CD8-positive, alpha-beta memory T cell (primary cell): ENCODE measurements at regions not wholly inside any gene's neighbourhood (a gene's known extent, or its start where the extent isn't known, plus 50 kb on each side); places are given as distances from the start of the nearest gene placed in this dataset.
A peak's percentile ranks its signal among the peaks of the same experiment; 100 is the strongest.

Experiments
- CTCF ChIA-PET: fragments of 350-600 bp; sonication (Branson Sonifier 250); formaldehyde crosslinking; loops from one replicate; lab custom pipeline; 2021; ENCODE audit warnings: antibody characterized with exemption; lab: Charles Lee
- POLR2A ChIA-PET: fragments of 350-600 bp; sonication (Branson Sonifier 250); formaldehyde crosslinking; loops from one replicate; lab custom pipeline; 2021; ENCODE audit warnings: antibody characterized with exemption; lab: Charles Lee
- DNase-seq, 5 donors: peaks; one replicate each; pipeline versions ENCODE4 v3.0.0 to v3.0.0-alpha.2; 2020 to 2022; ENCODE audit warnings: mixed read lengths in 1 of 5
- H3K27ac ChIP-seq: one replicate; pipeline ENCODE4 v1.7.0; 2013; ENCODE audit warnings: low read depth, mild to moderate bottlenecking, low read length, moderate library complexity
- H3K27me3 ChIP-seq: 2 replicates; pipeline ENCODE4 v1.7.0; 2013; ENCODE audit warnings: low read length, mild to moderate bottlenecking; ENCODE audit not compliant: insufficient read depth, poor library complexity, severe bottlenecking
- H3K36me3 ChIP-seq: 2 replicates; pipeline ENCODE4 v1.7.0; 2013; ENCODE audit warnings: mild to moderate bottlenecking, low read length, moderate library complexity; ENCODE audit not compliant: insufficient read depth
- H3K4me1 ChIP-seq: 2 replicates; pipeline ENCODE4 v1.7.0; 2013; ENCODE audit warnings: mild to moderate bottlenecking, low read length, moderate library complexity; ENCODE audit not compliant: insufficient read depth
- H3K4me3 ChIP-seq: 2 replicates; pipeline ENCODE4 v1.7.0; 2013; ENCODE audit warnings: mild to moderate bottlenecking, low read length
- H3K9me3 ChIP-seq: 2 replicates; pipeline ENCODE4 v1.7.0; 2013; ENCODE audit warnings: mild to moderate bottlenecking, low read length
- H3K27ac Mint-ChIP-seq, 8 donors: one replicate each; pipeline ENCODE4 v1.8.0; 2020 to 2021; ENCODE audit warnings: mixed read lengths in 8 of 8, mild to moderate bottlenecking in 6 of 8, inconsistent platforms in 3 of 8, moderate library complexity in 3 of 8
- H3K27me3 Mint-ChIP-seq, 2 donors: one replicate each; pipeline ENCODE4 v1.8.0; 2020 to 2021; ENCODE audit warnings: mixed read lengths in 2 of 2, mild to moderate bottlenecking in 1 of 2, moderate library complexity in 1 of 2
- H3K36me3 Mint-ChIP-seq, 3 donors: one replicate each; pipeline ENCODE4 v1.8.0; 2020 to 2021; ENCODE audit warnings: mixed read lengths in 3 of 3, inconsistent platforms in 1 of 3, mild to moderate bottlenecking in 1 of 3
- H3K4me1 Mint-ChIP-seq, 3 donors: one replicate each; pipeline ENCODE4 v1.8.0; 2020 to 2021; ENCODE audit warnings: mixed read lengths in 3 of 3, inconsistent platforms in 1 of 3, mild to moderate bottlenecking in 1 of 3
- H3K4me3 Mint-ChIP-seq, 7 donors: one replicate each; pipeline ENCODE4 v1.8.0; 2020 to 2021; ENCODE audit warnings: mixed read lengths in 7 of 7, mild to moderate bottlenecking in 6 of 7, moderate library complexity in 4 of 7, inconsistent platforms in 2 of 7
- H3K9me3 Mint-ChIP-seq, 5 donors: one replicate each; pipeline ENCODE4 v1.8.0; 2020 to 2022; ENCODE audit warnings: mixed read lengths in 5 of 5, mild to moderate bottlenecking in 3 of 5, moderate library complexity in 2 of 5, inconsistent platforms in 1 of 5

- Histone ChIP-seq H3K9me3 (no peaks in the 10 kb centered on the region), H3K4me3 (no peak overlapping the region), H3K4me1 (no peaks in the 10 kb centered on the region), H3K36me3 (no peaks in the 10 kb centered on the region), H3K27me3 (no peaks in the 10 kb centered on the region), H3K27ac (no peak overlapping the region)
- peaks cover 0 to 1% (median 0%) of the 10 kb centered on the region in 5 donors for H3K9me3 Mint-ChIP-seq
- no peak for DNase-seq
- H3K4me1 Mint-ChIP-seq, result no peaks in the 10 kb centered on the region
- no peak overlapping the region for H3K27ac Mint-ChIP-seq
- no peak overlapping the region for H3K4me3 Mint-ChIP-seq
- H3K27me3 Mint-ChIP-seq, result peaks cover 1 to 30% of the 10 kb centered on the region in 2 donors
- CTCF ChIA-PET, result no interaction called here
- no peaks in the 10 kb centered on the region for H3K36me3 Mint-ChIP-seq
- POLR2A ChIA-PET, result no interaction called here
These were observed 452.9 kb downstream of the MATN1 start for GRCh38 chr1:30270461-30270860.

GRCh38 chr1:30268923-30269666 is 454.3 kb downstream of the MATN1 start:
- Mint-ChIP-seq H3K4me1 (no peaks in the 10 kb centered on the region), H3K36me3 (no peaks in the 10 kb centered on the region), H3K9me3 (peaks cover 0 to 1% (median 0%) of the 10 kb centered on the region in 5 donors), H3K27ac (peak overlapping the region in 1 of 8 donors; percentile 36), H3K27me3 (peaks cover 9 to 32% of the 10 kb centered on the region in 2 donors), H3K4me3 (no peak overlapping the region)
- Histone ChIP-seq H3K4me1 (no peaks in the 10 kb centered on the region), H3K27me3 (no peaks in the 10 kb centered on the region), H3K4me3 (no peak overlapping the region), H3K36me3 (no peaks in the 10 kb centered on the region), H3K27ac (no peak overlapping the region), H3K9me3 (no peaks in the 10 kb centered on the region)
- POLR2A ChIA-PET, result no interaction called here
- CTCF ChIA-PET, result no interaction called here
- DNase-seq, result no peak

- no peak overlapping the region for H3K27ac ChIP-seq
- Mint-ChIP-seq H3K27ac (peak overlapping the region in 1 of 8 donors; percentile 74), H3K4me1 (no peaks in the 10 kb centered on the region), H3K4me3 (peak overlapping the region in 1 of 7 donors; percentile 36), H3K9me3 (peaks cover 0 to 1% (median 0%) of the 10 kb centered on the region in 5 donors), H3K36me3 (no peaks in the 10 kb centered on the region), H3K27me3 (peaks cover 11 to 34% of the 10 kb centered on the region in 2 donors)
- H3K4me3 ChIP-seq, result no peak overlapping the region
- ChIA-PET CTCF (no interaction called here), POLR2A (no interaction called here)
- no peaks in the 10 kb centered on the region for H3K27me3 ChIP-seq
- no peak for DNase-seq
- H3K36me3 ChIP-seq, result no peaks in the 10 kb centered on the region
- no peaks in the 10 kb centered on the region for H3K4me1 ChIP-seq
- H3K9me3 ChIP-seq, result no peaks in the 10 kb centered on the region
These were observed 455.5 kb downstream of the MATN1 start for GRCh38 chr1:30267856-30268255.

- Histone ChIP-seq H3K27ac (no peak overlapping the region), H3K27me3 (no peaks in the 10 kb centered on the region), H3K9me3 (no peaks in the 10 kb centered on the region), H3K4me1 (no peaks in the 10 kb centered on the region), H3K4me3 (no peak overlapping the region), H3K36me3 (no peaks in the 10 kb centered on the region)
- H3K4me1 Mint-ChIP-seq, result no peaks in the 10 kb centered on the region
- H3K27me3 Mint-ChIP-seq, result peaks cover 11 to 30% of the 10 kb centered on the region in 2 donors
- peak overlapping the region in 2 of 8 donors; percentile 40 to 47 for H3K27ac Mint-ChIP-seq
- H3K36me3 Mint-ChIP-seq, result no peaks in the 10 kb centered on the region
- no peak for DNase-seq
- peaks cover 0 to 1% (median 0%) of the 10 kb centered on the region in 5 donors for H3K9me3 Mint-ChIP-seq
- ChIA-PET CTCF (no interaction called here), POLR2A (no interaction called here)
- no peak overlapping the region for H3K4me3 Mint-ChIP-seq
These were observed 456.3 kb downstream of the MATN1 start for GRCh38 chr1:30267046-30267445.

GRCh38 chr1:30265127-30266070 is 458.0 kb downstream of the MATN1 start:
- H3K9me3 Mint-ChIP-seq, result peaks cover 0 to 1% (median 0%) of the 10 kb centered on the region in 5 donors
- no peak for DNase-seq

GRCh38 chr1:30264672-30265025 is 458.7 kb downstream of the MATN1 start:
- Histone ChIP-seq H3K27me3 (no peaks in the 10 kb centered on the region), H3K36me3 (no peaks in the 10 kb centered on the region), H3K9me3 (no peaks in the 10 kb centered on the region), H3K4me1 (no peaks in the 10 kb centered on the region), H3K4me3 (no peak overlapping the region), H3K27ac (no peak overlapping the region)
- Mint-ChIP-seq H3K27ac (no peak overlapping the region), H3K36me3 (peaks cover 0 to 4% (median 2%) of the 10 kb centered on the region in 3 donors), H3K9me3 (peaks cover 0 to 1% (median 0%) of the 10 kb centered on the region in 5 donors), H3K27me3 (peaks cover 13 to 26% of the 10 kb centered on the region in 2 donors), H3K4me1 (no peaks in the 10 kb centered on the region), H3K4me3 (no peak overlapping the region)
- CTCF ChIA-PET, result no interaction called here
- DNase-seq, result no peak
- POLR2A ChIA-PET, result no interaction called here

More at GRCh38 chr1:30265127-30266070, 458.0 kb downstream of the MATN1 start:
- ChIA-PET POLR2A (no interaction called here), CTCF (no interaction called here)
- no peak overlapping the region for H3K4me3 ChIP-seq
- H3K27me3 ChIP-seq, result no peaks in the 10 kb centered on the region
- no peaks in the 10 kb centered on the region for H3K9me3 ChIP-seq
- no peaks in the 10 kb centered on the region for H3K4me1 Mint-ChIP-seq
- no peak overlapping the region for H3K27ac ChIP-seq
- H3K4me1 ChIP-seq, result no peaks in the 10 kb centered on the region
- no peaks in the 10 kb centered on the region for H3K36me3 ChIP-seq
- H3K27ac Mint-ChIP-seq, result no peak overlapping the region
- H3K27me3 Mint-ChIP-seq, result peaks cover 13 to 30% of the 10 kb centered on the region in 2 donors
- H3K36me3 Mint-ChIP-seq, result peaks cover 0 to 4% (median 2%) of the 10 kb centered on the region in 3 donors
- H3K4me3 Mint-ChIP-seq, result no peak overlapping the region

- Mint-ChIP-seq H3K27ac (no peak overlapping the region), H3K4me3 (no peak overlapping the region), H3K4me1 (no peaks in the 10 kb centered on the region), H3K27me3 (peaks cover 13 to 27% of the 10 kb centered on the region in 2 donors), H3K9me3 (peaks cover 0 to 1% (median 0%) of the 10 kb centered on the region in 5 donors), H3K36me3 (peaks cover 0 to 4% (median 2%) of the 10 kb centered on the region in 3 donors)
- ChIA-PET POLR2A (no interaction called here), CTCF (no interaction called here)
- no peak overlapping the region for H3K27ac ChIP-seq
- no peaks in the 10 kb centered on the region for H3K4me1 ChIP-seq
- H3K27me3 ChIP-seq, result no peaks in the 10 kb centered on the region
- no peak overlapping the region for H3K4me3 ChIP-seq
- no peaks in the 10 kb centered on the region for H3K9me3 ChIP-seq
- no peaks in the 10 kb centered on the region for H3K36me3 ChIP-seq
- no peak for DNase-seq
These were observed 459.3 kb downstream of the MATN1 start for GRCh38 chr1:30263888-30264671.
